GM23338 (cell line): ENCODE measurements at regions not wholly inside any gene's neighbourhood (a gene's known extent, or its start where the extent isn't known, plus 50 kb on each side); places are given as distances from the start of the nearest gene placed in this dataset.
A peak's percentile ranks its signal among the peaks of the same experiment; 100 is the strongest.

Source experiments
- ATAC-seq: fragments of 200-7000 bp; cut with Tn5 transposase; 3 replicates; pipeline ENCODE4 v1.9.1; 2020
- DNase-seq: peaks from one replicate; pipeline ENCODE4 v3.0.0-alpha.2; 2015; ENCODE audit warnings: low spot score
- H2AFZ ChIP-seq: fragments of 200-600 bp; sonication (generic); 2 replicates; pipeline ENCODE4 v1.8.0; 2016; ENCODE audit warnings: antibody characterized with exemption, mild to moderate bottlenecking, moderate library complexity
- H3F3A ChIP-seq: fragments of 200-600 bp; sonication (generic); replicated peaks from 2 replicates; pipeline ENCODE4 v1.8.0; 2017; ENCODE audit warnings: antibody characterized with exemption, mixed run types, low read depth
- H3K27ac ChIP-seq: fragments of 200-600 bp; sonication (generic); 2 replicates; pipeline ENCODE4 v1.6.1; 2016; ENCODE audit warnings: low read depth
- H3K27me3 ChIP-seq: fragments of 200-600 bp; sonication (generic); 2 replicates; pipeline ENCODE4 v1.8.0; 2016; ENCODE audit warnings: mild to moderate bottlenecking, mixed run types, moderate library complexity; ENCODE audit not compliant: insufficient read depth
- H3K36me3 ChIP-seq: fragments of 200-600 bp; sonication (generic); 2 replicates; pipeline ENCODE4 v1.8.0; 2016; ENCODE audit warnings: mild to moderate bottlenecking; ENCODE audit not compliant: insufficient read depth
- H3K4me1 ChIP-seq: fragments of 200-600 bp; sonication (generic); 2 replicates; pipeline ENCODE4 v1.8.0; 2016; ENCODE audit warnings: mild to moderate bottlenecking, moderate library complexity; ENCODE audit not compliant: insufficient read depth
- H3K4me2 ChIP-seq: fragments of 200-600 bp; sonication (generic); 2 replicates; pipeline ENCODE4 v1.7.1; 2017; ENCODE audit warnings: mixed run types
- H3K4me3 ChIP-seq: fragments of 200-600 bp; sonication (generic); 2 replicates; pipeline ENCODE4 v1.6.1; 2016; ENCODE audit warnings: mixed run types
- H3K79me2 ChIP-seq: fragments of 200-600 bp; sonication (generic); replicated peaks from 2 replicates; pipeline ENCODE4 v1.8.0; 2017; ENCODE audit warnings: mild to moderate bottlenecking; ENCODE audit not compliant: insufficient read depth
- H3K9me2 ChIP-seq: fragments of 200-600 bp; sonication (generic); 2 replicates; pipeline ENCODE4 v1.8.0; 2017; ENCODE audit not compliant: insufficient read depth
- H4K20me1 ChIP-seq: fragments of 200-600 bp; sonication (generic); replicated peaks from 2 replicates; pipeline ENCODE4 v1.8.0; 2017; ENCODE audit warnings: mild to moderate bottlenecking; ENCODE audit not compliant: insufficient read depth
- H3K27ac Mint-ChIP-seq: 2 replicates; pipeline ENCODE4 v1.8.0; 2020; ENCODE audit warnings: inconsistent platforms, mild to moderate bottlenecking, moderate library complexity, mixed read lengths
- H3K27me3 Mint-ChIP-seq: 3 replicates; pipeline ENCODE4 v1.8.0; 2022; ENCODE audit warnings: low read depth, mild to moderate bottlenecking, moderate library complexity, mixed read lengths, inconsistent platforms; ENCODE audit not compliant: insufficient read depth, poor library complexity
- H3K36me3 Mint-ChIP-seq: 3 replicates; pipeline ENCODE4 v1.8.0; 2021; ENCODE audit warnings: low read depth, mild to moderate bottlenecking, inconsistent platforms, moderate library complexity, mixed read lengths
- H3K4me1 Mint-ChIP-seq: 3 replicates; pipeline ENCODE4 v1.8.0; 2020; ENCODE audit warnings: mild to moderate bottlenecking, inconsistent platforms, mixed read lengths
- H3K4me3 Mint-ChIP-seq: 3 replicates; pipeline ENCODE4 v1.8.0; 2021; ENCODE audit warnings: moderate library complexity, mild to moderate bottlenecking, inconsistent platforms, mixed read lengths
- H3K9me3 Mint-ChIP-seq: 3 replicates; pipeline ENCODE4 v1.8.0; 2020; ENCODE audit warnings: moderate library complexity, mild to moderate bottlenecking, inconsistent platforms, mixed read lengths
- CREB1 ChIP-seq: fragments of 250-450 bp; sonication (Bioruptor Pico); IDR thresholded peaks from 2 replicates; pipeline ENCODE4 v1.5.0; 2020; ENCODE audit warnings: low read depth, mild to moderate bottlenecking, moderate library complexity
- CTCF ChIP-seq, 2 experiments: fragments of 200-600 bp in 1 of 2; sonication (generic) in 1 of 2; conservative IDR thresholded peaks; 2 replicates each; pipeline versions ENCODE4 v1.5.1 to v1.6.1; 2016 to 2017; ENCODE audit warnings: antibody characterized with exemption in 2 of 2, low read depth in 2 of 2, mild to moderate bottlenecking in 2 of 2, moderate library complexity in 1 of 2
- EZH2 ChIP-seq: fragments of 200-600 bp; sonication (generic); IDR thresholded peaks from one replicate; pipeline ENCODE4 v1.8.0; 2017; ENCODE audit warnings: antibody characterized with exemption, mild to moderate bottlenecking, low read depth; ENCODE audit not compliant: unreplicated experiment
- EZH2phosphoT487 ChIP-seq: fragments of 200-600 bp; sonication (generic); IDR thresholded peaks from one replicate; pipeline ENCODE4 v1.8.1; 2018; ENCODE audit warnings: antibody characterized with exemption; ENCODE audit not compliant: unreplicated experiment
- POLR2AphosphoS5 ChIP-seq: IDR thresholded peaks from 2 replicates; pipeline ENCODE4 v1.6.1; 2016; ENCODE audit warnings: antibody characterized with exemption, low read depth
- REST ChIP-seq: IDR thresholded peaks from one replicate; pipeline ENCODE4 v1.6.1; 2018; ENCODE audit warnings: antibody characterized with exemption; ENCODE audit not compliant: unreplicated experiment
- ZNF114 ChIP-seq: fragments of 250-450 bp; sonication (Bioruptor Pico); IDR thresholded peaks from 2 replicates; pipeline ENCODE4 v1.5.0; 2020; ENCODE audit warnings: mild to moderate bottlenecking, moderate library complexity
- ZNF331 ChIP-seq: fragments of 250-450 bp; sonication (Bioruptor Pico); IDR thresholded peaks from 2 replicates; pipeline ENCODE4 v1.5.0; 2020; ENCODE audit warnings: low read depth, mild to moderate bottlenecking, moderate library complexity
- ZNF462 ChIP-seq: fragments of 250-450 bp; sonication (Bioruptor Pico); IDR thresholded peaks from 2 replicates; pipeline ENCODE4 v1.5.0; 2020; ENCODE audit warnings: mild to moderate bottlenecking, moderate library complexity

GRCh38 chr1:218123968-218124367 lies 161.1 kb upstream of the RRP15 start:
- Histone ChIP-seq H3K4me1 (peaks cover 6% of the 10 kb centered on the region; the same call in 1 of the 2 replicates), H3K4me2 (no peak overlapping the region), H2AFZ (no peak overlapping the region), H3K79me2 (no peaks in the 10 kb centered on the region), H3K9me2 (no peaks in the 10 kb centered on the region), H3K4me3 (no peak overlapping the region), H4K20me1 (no peaks in the 10 kb centered on the region), H3F3A (no peaks in the 10 kb centered on the region), H3K27ac (0 out of 2 replicates have a peak overlapping the region, but pooled peaks have one; percentile 58), H3K36me3 (no peaks in the 10 kb centered on the region), H3K27me3 (no peaks in the 10 kb centered on the region)
- no peaks in the 10 kb centered on the region for H3K9me3 Mint-ChIP-seq
- peak; percentile 100 for ATAC-seq
- peaks cover 6% of the 10 kb centered on the region; the same call in 2 of the 3 replicates for H3K4me1 Mint-ChIP-seq
- H3K27ac Mint-ChIP-seq = no peak overlapping the region; the same call in 1 of the 2 replicates
- no peak overlapping the region for H3K4me3 Mint-ChIP-seq
- H3K36me3 Mint-ChIP-seq = no peaks in the 10 kb centered on the region
- TF ChIP-seq ZNF114 (CRISPR knock-in tag) (peak; percentile 88; the same call in 1 of the 2 replicates), ZNF462 (CRISPR knock-in tag) (peak; percentile 99), CTCF (conservative IDR thresholded peaks at IDR 0.05; ENCODE audit: low read depth in 2 of 2) (no peak)
- no peaks in the 10 kb centered on the region for H3K27me3 Mint-ChIP-seq
- peak; percentile 84 for DNase-seq

GRCh38 chr1:218135371-218135770 lies 149.7 kb upstream of the RRP15 start:
- Histone ChIP-seq H3K4me1 (no peaks in the 10 kb centered on the region), H3F3A (no peaks in the 10 kb centered on the region), H3K4me3 (no peak overlapping the region), H2AFZ (peak overlapping the region; percentile 69; the same call in 1 of the 2 replicates), H3K9me2 (no peaks in the 10 kb centered on the region), H4K20me1 (no peaks in the 10 kb centered on the region), H3K27me3 (no peaks in the 10 kb centered on the region), H3K27ac (no peak overlapping the region), H3K4me2 (no peak overlapping the region), H3K36me3 (no peaks in the 10 kb centered on the region), H3K79me2 (no peaks in the 10 kb centered on the region)
- Mint-ChIP-seq H3K27ac (no peak overlapping the region), H3K4me1 (no peaks in the 10 kb centered on the region), H3K27me3 (no peaks in the 10 kb centered on the region), H3K4me3 (no peak overlapping the region), H3K36me3 (no peaks in the 10 kb centered on the region), H3K9me3 (no peaks in the 10 kb centered on the region)
- ATAC-seq = no peak
- no peak for DNase-seq
- no peak for TF ChIP-seq EZH2
- no peak for TF ChIP-seq POLR2AphosphoS5
- no peak for TF ChIP-seq EZH2phosphoT487
- TF ChIP-seq REST = no peak
- no peak for TF ChIP-seq ZNF331 (CRISPR knock-in tag)
- no peak for TF ChIP-seq CREB1 (CRISPR knock-in tag)
